HG03103 (cell line): ENCODE measurements at regions not wholly inside any gene's neighbourhood (a gene's known extent, or its start where the extent isn't known, plus 50 kb on each side); places are given as distances from the start of the nearest gene placed in this dataset.
A peak's percentile ranks its signal among the peaks of the same experiment; 100 is the strongest.

Source experiments
- ATAC-seq: cut with Tn5 transposase; IDR thresholded peaks from one replicate; pipeline ENCODE4 v1.9.1; 2021; ENCODE audit warnings: low read depth; ENCODE audit not compliant: unreplicated experiment

- no peak for ATAC-seq
Observed at GRCh38 chr6:139545206-139546105, 171.0 kb upstream of the CITED2 start.

DNA sequence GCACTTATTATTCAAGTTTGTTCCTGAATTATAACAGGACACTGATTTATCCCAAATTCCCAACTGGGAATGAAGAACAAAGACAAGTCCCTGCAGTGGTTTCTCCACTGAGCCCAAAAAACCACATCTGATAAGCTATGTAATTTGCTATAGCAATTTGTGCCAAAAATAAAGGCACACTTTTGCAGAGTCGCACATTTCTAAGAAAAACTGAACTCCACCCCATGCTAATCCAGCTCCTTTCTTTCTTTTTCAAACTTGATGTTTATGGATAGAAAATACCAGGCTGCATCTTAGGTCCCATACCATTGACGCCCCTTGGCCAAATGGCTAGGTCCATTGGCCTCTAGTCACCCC lies 170.2 kb upstream of the CITED2 start:
- no peak for ATAC-seq

- ATAC-seq = no peak
Observed at GRCh38 chr6:139542351-139542750, 167.9 kb upstream of the CITED2 start.

GRCh38 chr6:139540894-139541293 lies 166.4 kb upstream of the CITED2 start:
- ATAC-seq = no peak

GRCh38 chr6:139540276-139540675 lies 165.8 kb upstream of the CITED2 start:
- ATAC-seq = peak; percentile 70

GRCh38 chr6:139539852-139540251 lies 165.4 kb upstream of the CITED2 start:
- peak; percentile 27 for ATAC-seq

DNA sequence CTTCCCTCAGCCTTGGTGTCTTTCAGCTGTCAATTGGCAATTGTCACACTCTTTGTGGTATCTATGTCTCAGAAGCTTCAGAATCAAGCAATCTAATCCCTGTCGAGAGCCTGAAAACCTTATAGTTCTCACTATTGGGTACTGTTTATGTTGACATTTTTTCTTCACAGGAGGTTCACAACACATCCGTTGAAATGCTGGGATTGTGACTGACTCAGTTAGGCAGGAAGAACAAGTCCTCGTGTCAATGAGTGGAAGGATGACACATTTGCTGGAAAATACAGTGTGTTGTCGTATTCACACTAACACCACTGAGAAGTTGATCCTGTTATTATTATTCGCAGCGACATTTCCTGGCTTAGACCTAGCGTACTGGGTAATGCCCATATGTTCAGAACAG lies 163.9 kb upstream of the CITED2 start:
- ATAC-seq = no peak

DNA sequence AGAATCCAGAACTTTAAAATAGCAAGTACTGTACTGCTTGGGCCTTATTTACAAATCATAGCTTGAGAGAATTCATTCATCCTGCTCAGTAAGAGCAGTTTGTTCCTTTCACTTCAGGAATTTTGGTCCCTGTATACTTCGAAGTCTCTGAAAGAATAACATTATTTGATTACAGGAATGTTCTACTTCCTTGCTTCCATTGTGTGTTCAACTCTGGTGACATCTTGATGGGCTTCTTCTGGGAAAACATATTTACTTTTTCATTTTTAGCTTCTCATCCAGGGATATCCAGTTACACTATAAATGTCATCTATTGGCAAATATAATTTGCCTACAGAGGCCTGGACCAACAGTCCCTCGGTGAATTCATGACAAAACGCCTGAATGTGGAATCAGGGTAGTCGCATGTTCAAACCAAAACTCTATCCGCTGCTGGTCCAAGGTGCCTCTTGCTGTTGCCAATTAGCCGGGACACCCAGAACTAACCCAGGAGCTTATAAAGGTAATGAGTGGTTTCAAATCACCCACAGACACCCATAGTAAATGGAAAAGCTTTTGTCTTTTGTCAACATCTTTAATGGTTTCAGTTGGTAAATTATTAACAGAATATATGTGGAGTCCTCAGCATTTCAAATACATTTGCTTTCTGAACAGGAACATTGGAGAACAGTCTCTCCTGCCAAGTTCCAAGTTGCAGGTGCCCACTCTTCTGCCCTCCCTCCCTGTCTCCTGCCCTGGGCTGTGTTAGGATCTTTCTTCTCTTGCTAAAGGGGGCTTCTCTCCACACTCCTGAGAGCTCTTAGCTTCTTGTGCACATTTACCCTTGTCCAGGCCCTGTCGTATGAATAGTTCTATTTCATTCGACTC lies 162.5 kb upstream of the CITED2 start:
- no peak for ATAC-seq

DNA sequence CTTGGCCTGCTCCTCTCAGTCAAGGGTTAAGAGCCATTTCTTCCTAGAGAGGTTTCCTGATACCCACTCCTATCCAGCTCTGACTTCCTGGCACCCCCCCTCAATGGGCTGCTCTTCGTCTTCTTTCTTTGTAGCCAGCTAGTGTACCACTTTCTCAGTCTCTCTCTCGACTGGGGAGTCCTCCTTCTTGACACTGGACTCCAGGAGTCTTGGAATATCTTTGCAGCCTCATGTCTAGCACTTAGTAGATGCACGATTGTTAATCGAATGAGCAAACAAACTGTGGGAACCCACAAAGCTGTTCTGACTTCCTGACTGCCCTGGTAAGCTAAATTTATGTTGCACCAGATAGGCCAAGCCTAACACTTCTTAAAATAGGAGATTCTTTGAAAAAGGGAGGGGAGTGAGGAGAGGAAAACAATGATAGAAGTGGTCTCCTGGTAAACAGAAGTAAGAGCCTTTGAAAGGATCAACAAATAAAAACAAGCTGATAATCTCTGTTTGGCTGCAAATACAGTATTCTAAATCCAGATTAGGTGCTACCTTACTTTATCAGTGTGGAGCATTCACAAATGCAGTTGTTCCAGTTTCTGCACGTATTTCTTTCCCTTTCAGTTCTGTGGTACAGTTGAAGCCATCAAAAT lies 160.1 kb upstream of the CITED2 start:
- ATAC-seq = no peak

DNA sequence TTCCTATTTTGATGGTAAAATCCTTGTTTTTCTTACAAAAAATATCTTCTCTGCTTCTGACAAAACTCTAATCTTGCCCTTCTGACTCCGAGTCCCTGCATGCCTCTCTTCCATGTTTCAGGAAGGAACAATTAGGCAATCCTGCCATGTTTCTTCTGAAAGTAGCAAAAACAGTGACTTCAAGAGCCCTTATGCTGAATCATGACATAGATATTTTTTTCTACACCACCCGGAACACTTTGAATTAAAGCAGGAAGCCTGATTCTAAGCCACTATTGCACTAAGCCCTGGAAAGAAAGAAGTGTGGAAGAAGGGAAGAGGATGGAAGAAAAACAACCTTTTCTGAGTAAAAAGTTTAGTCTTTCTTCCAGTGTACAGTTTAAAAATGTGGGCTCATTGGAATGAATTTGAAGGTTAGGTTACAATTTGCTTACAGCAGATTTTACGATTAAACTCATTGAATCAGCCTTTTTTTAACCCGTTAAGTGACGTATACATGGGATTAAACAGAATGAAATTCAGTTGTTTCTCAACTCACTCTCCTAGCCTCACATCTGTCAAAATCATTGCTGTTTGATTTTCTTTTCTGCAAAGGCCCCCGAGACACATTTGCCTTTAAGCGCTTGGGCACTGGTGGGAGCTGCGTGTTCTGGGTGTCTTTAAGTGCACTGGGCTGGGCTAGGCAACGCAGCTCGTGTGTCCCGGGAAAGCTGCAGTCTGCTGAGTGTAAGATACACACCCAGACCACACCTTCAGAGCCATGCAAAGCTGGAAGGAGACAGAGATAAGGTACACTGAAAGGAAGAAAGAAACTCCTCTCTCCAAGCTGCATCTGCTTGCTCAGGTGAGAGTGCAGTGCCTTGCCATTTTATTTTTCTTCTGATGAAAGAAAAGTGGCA lies 159.4 kb upstream of the CITED2 start:
- ATAC-seq = no peak

GRCh38 chr6:139533171-139533570 lies 158.7 kb upstream of the CITED2 start:
- ATAC-seq = no peak

DNA sequence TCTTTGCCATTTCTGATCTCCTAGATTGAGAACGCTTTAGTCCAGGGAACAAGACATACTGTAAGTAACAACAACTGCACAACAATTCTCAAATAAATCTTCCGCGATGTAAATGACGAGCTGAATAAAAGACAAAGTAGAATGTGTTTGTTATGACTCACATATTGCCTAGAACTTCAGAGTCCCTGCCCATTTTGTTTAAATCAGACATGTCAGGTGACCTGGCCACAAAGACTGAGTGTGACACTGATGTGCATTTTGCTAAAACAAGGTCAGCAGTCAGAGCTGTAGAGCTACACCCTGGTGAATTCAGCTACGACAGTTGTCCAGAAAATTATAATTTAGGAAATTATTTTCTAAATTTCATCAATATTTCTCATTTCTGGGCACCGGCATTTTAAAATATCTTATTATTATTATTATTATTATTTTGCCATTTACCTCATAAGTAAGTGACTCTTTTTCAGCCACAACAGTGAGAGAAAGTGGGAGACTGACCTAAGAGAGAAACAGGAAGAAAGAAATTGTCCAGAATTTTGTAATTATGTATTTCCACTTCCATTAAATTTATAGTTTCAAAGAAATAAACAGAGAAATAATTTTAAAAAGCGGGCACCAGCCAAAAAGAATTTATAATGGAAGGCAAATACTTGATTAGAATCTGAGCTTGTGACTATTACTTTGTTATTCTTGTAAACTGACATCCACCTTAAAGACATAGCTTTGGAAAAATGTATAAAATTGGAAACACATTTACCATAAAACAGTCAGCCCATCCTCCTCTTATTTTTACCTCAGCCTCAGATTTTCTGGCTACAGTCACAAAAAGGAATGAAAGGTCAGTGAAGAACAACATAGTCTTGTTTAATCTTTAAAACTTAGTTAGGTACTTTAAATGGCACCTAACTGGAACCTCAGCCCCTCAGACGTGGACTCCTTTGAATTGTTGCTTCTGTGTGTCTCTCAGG lies 157.0 kb upstream of the CITED2 start:
- no peak for ATAC-seq

- no peak for ATAC-seq
Observed at GRCh38 chr6:139530561-139530960, 156.1 kb upstream of the CITED2 start.

DNA sequence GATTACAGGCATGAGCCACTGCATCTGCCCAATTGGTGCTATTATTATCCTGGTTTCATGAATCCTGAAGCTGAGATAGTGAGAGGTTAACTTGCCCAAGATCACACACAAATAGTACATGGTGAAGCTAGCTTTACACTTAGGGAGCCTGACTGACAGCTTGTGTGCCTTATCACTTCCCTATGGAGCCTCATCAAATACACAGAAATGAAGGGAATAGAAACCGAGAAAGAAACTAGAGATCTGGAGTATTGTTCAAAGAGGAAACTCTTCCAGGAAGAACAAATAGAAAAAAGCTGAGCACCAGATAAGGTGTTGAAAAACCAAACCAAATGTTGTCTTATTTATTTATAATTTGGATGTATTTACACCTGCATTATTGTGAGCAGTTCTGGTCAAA lies 155.0 kb upstream of the CITED2 start:
- no peak for ATAC-seq

DNA sequence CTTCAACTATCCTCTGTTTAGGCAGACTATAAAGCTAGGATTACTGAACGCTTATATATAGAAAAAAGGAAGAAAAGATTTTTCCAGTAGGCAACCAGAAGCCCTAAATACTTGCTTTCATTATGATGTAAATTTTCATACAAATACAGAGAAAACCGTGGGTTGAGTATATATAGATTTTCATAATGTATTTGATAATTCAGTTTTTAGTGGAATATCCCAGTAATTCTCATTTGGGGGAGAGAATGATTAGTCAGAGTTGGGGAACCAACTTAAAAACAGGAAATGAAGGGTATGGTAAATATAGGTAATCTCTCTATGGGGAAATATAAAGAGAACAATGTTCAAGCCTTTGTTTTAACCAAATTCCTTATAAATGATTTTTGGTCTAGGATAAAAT lies 154.0 kb upstream of the CITED2 start:
- ATAC-seq = no peak

- no peak for ATAC-seq
Observed at GRCh38 chr6:139525415-139525814, 151.0 kb upstream of the CITED2 start.

DNA sequence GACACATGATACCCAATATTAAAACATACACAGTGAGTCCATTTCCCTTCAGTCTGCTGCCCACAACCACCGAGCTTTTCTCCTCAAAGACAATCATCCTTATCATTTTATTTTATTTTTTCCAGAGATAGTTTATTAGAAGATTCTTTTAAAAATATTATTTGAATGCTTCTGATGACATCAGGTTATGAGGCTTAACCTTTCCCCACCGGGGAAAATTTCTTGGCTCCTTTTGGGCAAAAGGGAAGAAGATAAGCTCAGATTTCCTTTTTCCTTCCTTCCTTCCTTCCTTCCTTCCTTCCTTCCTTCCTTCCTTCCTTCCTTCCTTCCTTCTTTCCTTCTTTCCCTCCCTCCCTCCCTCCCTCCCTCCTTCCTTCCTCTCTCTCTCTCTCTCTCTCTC lies 149.5 kb upstream of the CITED2 start:
- ATAC-seq = no peak

GRCh38 chr6:139522511-139523220 lies 148.2 kb upstream of the CITED2 start:
- no peak for ATAC-seq
